ENCODE measurements at regions not wholly inside any gene's neighbourhood (a gene's known extent, or its start where the extent isn't known, plus 50 kb on each side); places are given as distances from the start of the nearest gene placed in this dataset.

DNA sequence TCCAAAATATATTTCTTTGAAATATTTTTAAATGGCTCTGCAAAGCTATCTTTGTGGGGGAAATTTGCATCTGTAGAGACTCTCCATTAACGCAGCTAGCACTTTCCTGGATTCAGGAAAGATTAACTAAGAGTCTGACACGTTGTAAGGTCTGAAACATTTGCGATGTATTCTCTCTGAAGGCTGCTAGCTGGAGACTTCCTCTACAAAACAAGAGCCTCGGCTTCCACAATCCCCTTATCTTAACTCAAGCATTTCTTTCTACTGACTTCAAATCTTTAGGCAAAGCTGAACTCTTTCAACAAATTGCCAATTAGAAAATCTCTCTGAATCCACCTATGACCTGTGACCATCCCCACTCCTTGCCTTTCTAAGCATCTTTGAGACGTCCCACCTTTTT lies 250.5 kb downstream of the KLF13 start:
- no peak for DNase-seq (ENCODE audit: low read depth)
- TF ChIP-seq, protein P1, sequence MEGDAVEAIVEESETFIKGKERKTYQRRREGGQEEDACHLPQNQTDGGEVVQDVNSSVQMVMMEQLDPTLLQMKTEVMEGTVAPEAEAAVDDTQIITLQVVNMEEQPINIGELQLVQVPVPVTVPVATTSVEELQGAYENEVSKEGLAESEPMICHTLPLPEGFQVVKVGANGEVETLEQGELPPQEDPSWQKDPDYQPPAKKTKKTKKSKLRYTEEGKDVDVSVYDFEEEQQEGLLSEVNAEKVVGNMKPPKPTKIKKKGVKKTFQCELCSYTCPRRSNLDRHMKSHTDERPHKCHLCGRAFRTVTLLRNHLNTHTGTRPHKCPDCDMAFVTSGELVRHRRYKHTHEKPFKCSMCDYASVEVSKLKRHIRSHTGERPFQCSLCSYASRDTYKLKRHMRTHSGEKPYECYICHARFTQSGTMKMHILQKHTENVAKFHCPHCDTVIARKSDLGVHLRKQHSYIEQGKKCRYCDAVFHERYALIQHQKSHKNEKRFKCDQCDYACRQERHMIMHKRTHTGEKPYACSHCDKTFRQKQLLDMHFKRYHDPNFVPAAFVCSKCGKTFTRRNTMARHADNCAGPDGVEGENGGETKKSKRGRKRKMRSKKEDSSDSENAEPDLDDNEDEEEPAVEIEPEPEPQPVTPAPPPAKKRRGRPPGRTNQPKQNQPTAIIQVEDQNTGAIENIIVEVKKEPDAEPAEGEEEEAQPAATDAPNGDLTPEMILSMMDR (IDR thresholded peaks at IDR 0.05; ENCODE audit: insufficient read depth, low read depth, low read length, missing control alignments): no peak
- no peak overlapping the region for H3K4me3 ChIP-seq (ENCODE audit: low read depth, low read length)

DNA sequence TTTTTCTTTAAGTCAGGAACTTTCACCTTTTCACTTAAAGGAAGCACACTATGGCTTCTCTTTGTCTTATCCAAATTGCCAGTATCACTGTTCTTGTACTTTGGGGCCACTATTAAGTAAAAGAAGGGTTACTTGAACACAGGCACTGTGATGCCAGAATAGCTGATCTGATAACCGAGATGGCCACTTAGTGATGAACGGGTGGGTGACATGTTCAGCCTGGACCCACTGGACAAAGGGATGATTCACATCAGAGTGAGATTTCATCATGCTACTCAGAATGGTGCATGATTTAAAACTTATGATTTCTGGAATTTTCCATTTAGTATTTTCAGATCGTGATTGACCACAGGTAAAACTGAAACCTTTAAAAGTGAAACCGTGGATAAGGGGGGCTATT lies 252.6 kb downstream of the KLF13 start:
- DNase-seq (ENCODE audit: low read depth): no peak
- TF ChIP-seq, protein P1 (IDR thresholded peaks at IDR 0.05; ENCODE audit: insufficient read depth, low read depth, low read length, missing control alignments): no peak
- H3K4me3 ChIP-seq (ENCODE audit: low read depth, low read length): no peak overlapping the region

- TF ChIP-seq, protein P1 (IDR thresholded peaks at IDR 0.05; ENCODE audit: insufficient read depth, low read depth, low read length, missing control alignments): no peak
- DNase-seq (ENCODE audit: low read depth): no peak
- H3K4me3 ChIP-seq (ENCODE audit: low read depth, low read length): no peak overlapping the region
Observed at GRCh38 chr15:31579976-31580375, 253.3 kb downstream of the KLF13 start.

DNA sequence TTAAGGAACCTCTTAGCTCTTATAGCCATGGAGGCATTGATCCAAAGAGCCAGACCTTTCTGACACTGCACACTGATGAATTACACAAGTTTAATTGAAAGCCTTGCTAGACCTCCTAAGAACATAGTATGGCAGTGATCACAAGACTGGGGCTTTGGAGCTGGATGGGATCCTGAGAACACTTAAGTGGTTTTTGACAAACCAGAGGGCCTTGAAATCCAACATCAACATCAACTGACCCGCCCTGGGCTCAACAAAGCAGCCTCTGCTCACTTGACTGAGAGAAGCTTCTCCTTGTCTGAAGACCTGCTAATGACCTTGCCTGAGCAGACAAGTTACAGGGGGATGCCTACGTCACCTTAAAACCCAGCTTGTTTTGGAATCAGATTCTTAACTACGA lies 257.6 kb downstream of the KLF13 start:
- no peak for DNase-seq (ENCODE audit: low read depth)
- TF ChIP-seq, protein P1 (IDR thresholded peaks at IDR 0.05; ENCODE audit: insufficient read depth, low read depth, low read length, missing control alignments): no peak
- H3K4me3 ChIP-seq (ENCODE audit: low read depth, low read length): no peak overlapping the region

DNA sequence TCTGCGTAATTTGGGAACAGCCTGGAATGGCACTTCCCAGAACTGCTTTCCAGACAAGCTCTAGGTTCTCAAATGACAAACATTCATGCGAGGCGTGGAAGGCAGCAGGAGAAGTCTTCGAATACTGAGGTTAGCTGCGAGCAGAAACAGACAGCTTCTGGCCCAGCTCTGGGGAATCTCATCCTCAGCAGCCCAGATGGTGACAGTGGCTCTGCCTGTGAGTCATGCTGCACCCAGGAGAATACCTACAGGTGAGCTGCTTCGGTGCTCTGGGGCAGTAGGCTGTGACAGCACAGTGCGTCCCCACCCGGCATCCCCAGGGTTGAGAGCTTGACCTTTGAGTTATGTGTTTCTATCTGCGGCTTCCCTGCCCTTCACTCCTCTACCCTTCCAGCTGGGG lies 258.6 kb downstream of the KLF13 start:
- TF ChIP-seq, protein P1 (IDR thresholded peaks at IDR 0.05; ENCODE audit: insufficient read depth, low read depth, low read length, missing control alignments): no peak
- H3K4me3 ChIP-seq (ENCODE audit: low read depth, low read length): no peak overlapping the region
- no peak for DNase-seq (ENCODE audit: low read depth)

DNA sequence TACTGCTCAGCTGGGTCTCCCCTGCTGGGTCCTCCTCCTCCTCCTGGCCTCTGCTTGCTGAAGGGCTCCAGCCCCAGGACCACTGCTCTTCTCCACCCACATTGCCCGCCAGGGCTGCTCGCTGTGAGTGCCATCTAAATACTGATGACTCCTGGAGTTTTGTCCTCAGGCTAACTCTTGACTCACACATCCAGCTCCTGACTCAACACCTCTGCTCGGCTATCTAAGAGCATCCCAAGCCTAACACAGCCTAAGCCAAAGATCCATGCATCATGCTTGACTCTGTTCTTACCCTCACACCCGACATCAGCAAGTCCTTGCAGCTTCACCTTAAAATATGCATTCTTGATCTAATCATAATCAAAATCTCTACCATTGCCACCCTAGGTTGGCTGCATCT lies 260.2 kb downstream of the KLF13 start:
- H3K4me3 ChIP-seq (ENCODE audit: low read depth, low read length): no peak overlapping the region
- TF ChIP-seq, protein P1 (IDR thresholded peaks at IDR 0.05; ENCODE audit: insufficient read depth, low read depth, low read length, missing control alignments): no peak
- DNase-seq (ENCODE audit: low read depth): no peak

DNA sequence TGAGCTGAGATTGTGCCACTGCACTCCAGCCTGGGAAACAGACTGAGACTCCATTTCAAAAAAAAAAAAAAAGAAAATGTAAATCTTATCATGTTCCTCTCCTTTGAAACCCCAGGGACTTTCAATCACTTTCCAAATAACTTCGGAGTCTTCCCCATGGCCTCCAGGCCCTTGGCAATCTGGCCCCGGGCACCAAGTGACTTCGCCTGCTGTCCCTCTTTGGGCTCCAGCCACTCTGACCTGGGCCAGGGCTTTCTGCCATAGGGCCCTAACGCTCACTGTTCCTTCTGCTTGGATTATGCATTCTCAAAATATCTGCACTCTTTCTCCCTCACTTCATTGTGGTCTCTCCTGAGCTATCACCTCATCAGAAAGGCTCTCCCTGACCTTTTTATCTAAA lies 260.9 kb downstream of the KLF13 start:
- H3K4me3 ChIP-seq (ENCODE audit: low read depth, low read length): no peak overlapping the region
- DNase-seq (ENCODE audit: low read depth): no peak
- TF ChIP-seq, protein P1 (IDR thresholded peaks at IDR 0.05; ENCODE audit: insufficient read depth, low read depth, low read length, missing control alignments): no peak
